HL-60 (cell line): ENCODE measurements at regions not wholly inside any gene's neighbourhood (a gene's known extent, or its start where the extent isn't known, plus 50 kb on each side); places are given as distances from the start of the nearest gene placed in this dataset.

Experiments used
- CTCF ChIP-seq: IDR thresholded peaks from one replicate; pipeline ENCODE4 v1.5.1; 2011; ENCODE audit warnings: low read length, control low read depth, inconsistent platforms; ENCODE audit not compliant: insufficient read depth
- REST ChIP-seq: IDR thresholded peaks from 2 replicates; pipeline ENCODE4 v1.6.1; 2012; ENCODE audit warnings: low read depth; ENCODE audit not compliant: insufficient replicate concordance

DNA sequence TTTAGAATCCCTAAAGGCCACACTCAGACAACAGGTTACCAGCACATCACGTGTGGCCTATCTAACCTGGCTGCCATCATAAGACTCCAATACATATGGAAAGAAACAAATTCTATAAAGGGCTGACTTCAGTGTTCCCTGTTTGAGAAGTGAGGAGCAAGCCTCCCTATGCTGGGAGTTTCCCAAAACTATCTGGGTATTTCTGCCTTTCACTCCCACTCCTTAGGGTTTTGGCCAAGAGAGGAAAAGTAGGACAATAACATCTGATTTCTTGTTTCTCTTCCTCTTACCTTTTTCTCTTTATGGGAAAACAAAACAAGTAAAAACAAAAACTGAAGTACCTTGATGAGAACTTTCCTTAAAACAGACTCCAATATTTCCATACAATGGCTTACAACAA is 121.5 kb upstream of the COL8A1 start:
- no peak for TF ChIP-seq CTCF
- no peak for TF ChIP-seq REST
